Esophagus muscularis mucosa (tissue), 4 donors: ENCODE measurements at regions not wholly inside any gene's neighbourhood (a gene's known extent, or its start where the extent isn't known, plus 50 kb on each side); places are given as distances from the start of the nearest gene placed in this dataset.

ENCODE experiments used
- DNase-seq: peaks from one replicate; pipeline ENCODE4 v3.0.0-alpha.2; 2017; ENCODE audit errors: extremely low spot score
- H3K27ac ChIP-seq, 4 donors: fragments of 200-600 bp; sonication (generic); replicated peaks in 1 of 4; 1 replicate in 3 of 4; 2 replicates in 1 of 4; pipeline ENCODE4 v1.5.1; 2016 to 2019; ENCODE audit warnings: mild to moderate bottlenecking in 1 of 4
- H3K27me3 ChIP-seq, 4 donors: fragments of 200-600 bp; sonication (generic); one replicate each; pipeline versions ENCODE4 v1.5.1 to v1.6.0; 2016 to 2019
- H3K36me3 ChIP-seq, 4 donors: fragments of 200-600 bp; sonication (generic); one replicate each; pipeline ENCODE4 v1.5.1; 2016 to 2019
- H3K4me1 ChIP-seq, 4 donors: fragments of 200-600 bp; sonication (generic); one replicate each; pipeline ENCODE4 v1.5.1; 2016 to 2019
- H3K4me3 ChIP-seq, 4 donors: fragments of 200-600 bp; sonication (generic); 1 replicate in 2 of 4; 2 replicates in 2 of 4; pipeline ENCODE4 v1.5.1; 2016 to 2019; ENCODE audit warnings: mild to moderate bottlenecking in 4 of 4, moderate library complexity in 1 of 4
- H3K9me3 ChIP-seq, 4 donors: fragments of 200-600 bp; sonication (generic); 1 replicate in 3 of 4; 2 replicates in 1 of 4; pipeline ENCODE4 v1.5.1; 2016 to 2019
- EP300 ChIP-seq: sonication (generic); formaldehyde crosslinking; IDR thresholded peaks from one replicate; pipeline ENCODE4 v1.6.1; 2017; ENCODE audit warnings: antibody characterized with exemption
- POLR2A ChIP-seq: fragments of 450-650 bp; IDR thresholded peaks from one replicate; pipeline ENCODE4 v1.6.1; 2017; ENCODE audit warnings: antibody characterized with exemption, moderate library complexity, mild to moderate bottlenecking, low read depth
- POLR2AphosphoS5 ChIP-seq, 2 donors: sonication (generic); formaldehyde crosslinking; IDR thresholded peaks; one replicate each; pipeline ENCODE4 v1.6.1; 2017; ENCODE audit warnings: antibody characterized with exemption in 2 of 2
- WGBS: methylation state at CpG from one replicate; pipeline ENCODE4 v1.1.5; 2018; 5-methylcytosine and 5-hydroxymethylcytosine counted together
- intact Hi-C: fragments of 100-400 bp; cut with DNase I; formaldehyde crosslinking; loops from one replicate; pipeline ENCODE4 v1.15.1; 2023
- TF ChIP-seq, protein P1 (sequence below), 3 experiments: fragments of 200-600 bp in 2 of 3; fragments of 450-650 bp in 1 of 3; sonication (generic) in 2 of 3; IDR thresholded peaks; one replicate each; pipeline ENCODE4 v1.5.1; 2017 to 2019; ENCODE audit warnings: antibody characterized with exemption in 3 of 3, mild to moderate bottlenecking in 2 of 3, moderate library complexity in 1 of 3

DNA sequence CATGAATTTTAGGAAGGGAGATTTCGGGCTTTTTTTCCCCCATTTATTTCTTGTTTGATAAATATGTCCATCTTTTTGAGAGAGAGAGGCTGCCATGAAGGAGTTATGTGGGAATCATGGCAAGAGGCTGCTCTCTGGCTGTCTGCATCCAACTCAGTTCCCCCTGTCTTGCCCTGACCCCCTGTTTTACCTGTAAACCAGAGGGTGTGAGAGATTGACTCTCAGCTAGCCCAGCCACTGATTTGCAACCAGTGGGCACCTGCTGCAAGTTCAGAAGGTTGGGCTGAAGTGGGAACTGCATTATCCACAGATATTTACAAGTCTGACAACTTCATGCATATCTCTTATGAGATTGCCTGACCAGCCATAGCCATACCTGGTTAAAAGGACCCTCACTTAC is 625.4 kb upstream of the FANCL start:
- H3K27me3 ChIP-seq: no peaks in the 10 kb centered on the region
- WGBS: 56% methylated on average over 1 of the region's 1 CpG
- TF ChIP-seq, protein P1, sequence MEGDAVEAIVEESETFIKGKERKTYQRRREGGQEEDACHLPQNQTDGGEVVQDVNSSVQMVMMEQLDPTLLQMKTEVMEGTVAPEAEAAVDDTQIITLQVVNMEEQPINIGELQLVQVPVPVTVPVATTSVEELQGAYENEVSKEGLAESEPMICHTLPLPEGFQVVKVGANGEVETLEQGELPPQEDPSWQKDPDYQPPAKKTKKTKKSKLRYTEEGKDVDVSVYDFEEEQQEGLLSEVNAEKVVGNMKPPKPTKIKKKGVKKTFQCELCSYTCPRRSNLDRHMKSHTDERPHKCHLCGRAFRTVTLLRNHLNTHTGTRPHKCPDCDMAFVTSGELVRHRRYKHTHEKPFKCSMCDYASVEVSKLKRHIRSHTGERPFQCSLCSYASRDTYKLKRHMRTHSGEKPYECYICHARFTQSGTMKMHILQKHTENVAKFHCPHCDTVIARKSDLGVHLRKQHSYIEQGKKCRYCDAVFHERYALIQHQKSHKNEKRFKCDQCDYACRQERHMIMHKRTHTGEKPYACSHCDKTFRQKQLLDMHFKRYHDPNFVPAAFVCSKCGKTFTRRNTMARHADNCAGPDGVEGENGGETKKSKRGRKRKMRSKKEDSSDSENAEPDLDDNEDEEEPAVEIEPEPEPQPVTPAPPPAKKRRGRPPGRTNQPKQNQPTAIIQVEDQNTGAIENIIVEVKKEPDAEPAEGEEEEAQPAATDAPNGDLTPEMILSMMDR (IDR thresholded peaks at IDR 0.05): no peak
- TF ChIP-seq EP300 (no peak), POLR2A (no peak), POLR2AphosphoS5 (IDR thresholded peaks at IDR 0.05) (no peak)
- DNase-seq: no peak
- intact Hi-C loops: no loop called here
- no peak overlapping the region for H3K27ac ChIP-seq
- no peak overlapping the region for H3K4me3 ChIP-seq
- H3K36me3 ChIP-seq: no peaks in the 10 kb centered on the region
- H3K4me1 ChIP-seq: no peaks in the 10 kb centered on the region
- H3K9me3 ChIP-seq: no peaks in the 10 kb centered on the region

GRCh38 chr2:58866040-58866439 is 624.9 kb upstream of the FANCL start:
- TF ChIP-seq POLR2AphosphoS5 (IDR thresholded peaks at IDR 0.05) (no peak), EP300 (no peak), POLR2A (no peak)
- TF ChIP-seq, protein P1 (IDR thresholded peaks at IDR 0.05): no peak
- Histone ChIP-seq H3K4me3 (no peak overlapping the region), H3K27ac (no peak overlapping the region), H3K27me3 (no peaks in the 10 kb centered on the region), H3K9me3 (no peaks in the 10 kb centered on the region), H3K36me3 (no peaks in the 10 kb centered on the region), H3K4me1 (no peaks in the 10 kb centered on the region)
- intact Hi-C loops: no loop called here
- no peak for DNase-seq
- 38% methylated on average over 6 of the region's 6 CpGs for WGBS

DNA sequence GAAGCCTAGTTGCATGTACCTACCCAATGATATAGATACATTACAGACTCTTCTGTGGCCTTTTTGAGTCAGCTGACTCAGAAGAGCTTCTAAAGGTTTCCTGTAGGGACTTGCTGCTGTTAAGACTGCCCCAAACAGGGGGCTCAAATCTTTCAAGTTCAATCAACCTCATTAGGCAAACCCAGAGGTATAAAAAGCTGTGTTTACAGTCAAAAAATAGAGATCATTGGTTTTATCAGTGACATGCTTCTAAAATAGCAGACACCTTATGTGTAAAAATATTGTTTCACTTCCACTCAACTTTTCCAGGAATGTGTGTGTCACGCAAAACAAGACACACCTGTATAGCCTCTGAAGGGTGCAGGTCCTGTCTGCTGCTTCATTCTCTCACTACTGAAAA is 624.3 kb upstream of the FANCL start:
- no peak for DNase-seq
- H3K27me3 ChIP-seq: no peaks in the 10 kb centered on the region
- intact Hi-C loops: no loop called here
- no peaks in the 10 kb centered on the region for H3K4me1 ChIP-seq
- H3K27ac ChIP-seq: no peak overlapping the region
- TF ChIP-seq, protein P1 (IDR thresholded peaks at IDR 0.05): no peak
- TF ChIP-seq EP300 (no peak), POLR2A (no peak), POLR2AphosphoS5 (IDR thresholded peaks at IDR 0.05) (no peak)
- H3K9me3 ChIP-seq: no peaks in the 10 kb centered on the region
- H3K36me3 ChIP-seq: no peaks in the 10 kb centered on the region
- 76% methylated on average over 1 of the region's 1 CpG for WGBS
- H3K4me3 ChIP-seq: no peak overlapping the region

DNA sequence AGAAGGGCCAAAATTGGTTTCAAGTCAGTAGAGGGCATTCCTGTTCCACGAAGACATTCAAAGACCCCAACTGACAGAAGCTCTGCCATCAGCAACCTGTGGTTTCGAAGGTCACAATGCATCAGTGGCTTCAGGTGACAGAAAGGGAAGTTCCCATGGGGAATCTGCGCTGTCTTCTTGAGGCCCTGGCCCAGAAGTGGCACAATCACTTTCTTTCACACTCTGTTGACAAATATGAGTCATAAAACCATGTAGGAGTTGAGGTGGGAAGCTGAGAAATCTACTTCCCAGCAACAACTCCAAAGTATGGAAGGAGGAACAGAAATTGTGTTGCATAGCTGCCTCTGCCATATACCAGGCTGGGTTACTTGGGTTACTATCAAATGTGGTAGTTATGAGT is 621.1 kb upstream of the FANCL start:
- Histone ChIP-seq H3K9me3 (peaks cover 0 to 8% (median 8%) of the 10 kb centered on the region in 4 donors), H3K36me3 (no peaks in the 10 kb centered on the region), H3K4me3 (no peak overlapping the region), H3K27ac (no peak overlapping the region), H3K27me3 (no peaks in the 10 kb centered on the region), H3K4me1 (no peaks in the 10 kb centered on the region)
- no peak for DNase-seq
- intact Hi-C loops: no loop called here
- 77% methylated on average over 3 of the region's 3 CpGs for WGBS
- TF ChIP-seq POLR2AphosphoS5 (IDR thresholded peaks at IDR 0.05): no peak
- no peak for TF ChIP-seq POLR2A
- TF ChIP-seq, protein P1 (IDR thresholded peaks at IDR 0.05): no peak
- no peak for TF ChIP-seq EP300

DNA sequence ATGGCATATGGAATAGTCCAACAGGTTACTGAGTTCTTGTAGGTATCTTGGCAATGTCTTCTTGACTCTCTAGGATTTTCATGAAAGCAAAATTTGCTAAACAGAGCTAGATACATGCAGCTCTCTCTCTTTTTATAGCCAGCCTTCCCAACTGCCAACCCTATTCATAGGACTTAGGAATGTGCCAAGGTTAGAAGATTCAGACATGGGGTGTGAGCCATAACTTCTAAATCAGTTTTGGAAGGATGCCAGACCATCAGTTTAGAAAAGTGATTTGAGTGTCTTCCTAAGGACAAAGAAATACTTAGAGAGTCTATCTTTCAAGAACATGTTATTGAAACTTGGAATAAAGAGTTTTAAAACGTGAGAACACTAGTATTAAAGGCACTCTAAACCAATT is 619.5 kb upstream of the FANCL start:
- Histone ChIP-seq H3K27me3 (no peaks in the 10 kb centered on the region), H3K4me3 (no peak overlapping the region), H3K27ac (no peak overlapping the region), H3K36me3 (no peaks in the 10 kb centered on the region), H3K9me3 (peaks cover 0 to 8% (median 8%) of the 10 kb centered on the region in 4 donors), H3K4me1 (no peaks in the 10 kb centered on the region)
- DNase-seq: no peak
- WGBS: 68% methylated on average over 1 of the region's 1 CpG
- intact Hi-C loops: no loop called here
- no peak for TF ChIP-seq POLR2AphosphoS5 (IDR thresholded peaks at IDR 0.05)
